ENCODE measurements at regions not wholly inside any gene's neighbourhood (a gene's known extent, or its start where the extent isn't known, plus 50 kb on each side); places are given as distances from the start of the nearest gene placed in this dataset.

DNA sequence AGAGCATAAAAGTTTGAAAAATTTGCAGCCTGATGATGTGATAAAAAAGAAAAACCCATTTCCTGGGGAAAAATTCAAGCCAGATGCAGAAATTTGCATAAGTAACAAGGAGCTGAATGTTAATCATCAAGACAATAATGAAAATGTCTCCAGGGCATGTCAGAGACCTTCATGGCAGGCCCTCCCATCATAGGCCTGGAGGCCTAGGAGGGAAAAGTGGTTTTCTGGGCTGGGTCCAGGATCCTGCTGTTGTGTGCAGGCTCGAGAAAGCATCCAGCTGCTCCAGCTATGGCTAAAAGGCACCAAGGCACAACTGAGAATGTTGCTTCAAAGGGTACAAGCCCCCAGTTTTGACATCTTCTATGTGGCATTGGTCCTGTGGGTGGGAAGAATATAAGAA lies 1014.0 kb downstream of the SI start:
- TF ChIP-seq CTCF (tag by site-specific recombination; IDR thresholded peaks at IDR 0.05) (no peak), ZNF394 (tag by site-specific recombination; IDR thresholded peaks at IDR 0.05; ENCODE audit: borderline replicate concordance) (no peak), ZBTB49 (tag by site-specific recombination; IDR thresholded peaks at IDR 0.05; ENCODE audit: low read depth) (no peak), ZNF10 (tag by site-specific recombination; IDR thresholded peaks at IDR 0.05) (no peak), PATZ1 (tag by site-specific recombination; IDR thresholded peaks at IDR 0.05) (no peak), REPIN1 (tag by site-specific recombination; IDR thresholded peaks at IDR 0.05; ENCODE audit: low read depth) (no peak), ZNF335 (tag by site-specific recombination; conservative IDR thresholded peaks at IDR 0.05) (no peak), ZNF692 (tag by site-specific recombination; IDR thresholded peaks at IDR 0.05) (no peak), PRDM10 (tag by site-specific recombination; IDR thresholded peaks at IDR 0.05) (no peak), ZNF660 (tag by site-specific recombination; IDR thresholded peaks at IDR 0.05) (no peak), ZNF548 (tag by site-specific recombination; IDR thresholded peaks at IDR 0.05) (no peak)
- TF ChIP-seq, protein P1, sequence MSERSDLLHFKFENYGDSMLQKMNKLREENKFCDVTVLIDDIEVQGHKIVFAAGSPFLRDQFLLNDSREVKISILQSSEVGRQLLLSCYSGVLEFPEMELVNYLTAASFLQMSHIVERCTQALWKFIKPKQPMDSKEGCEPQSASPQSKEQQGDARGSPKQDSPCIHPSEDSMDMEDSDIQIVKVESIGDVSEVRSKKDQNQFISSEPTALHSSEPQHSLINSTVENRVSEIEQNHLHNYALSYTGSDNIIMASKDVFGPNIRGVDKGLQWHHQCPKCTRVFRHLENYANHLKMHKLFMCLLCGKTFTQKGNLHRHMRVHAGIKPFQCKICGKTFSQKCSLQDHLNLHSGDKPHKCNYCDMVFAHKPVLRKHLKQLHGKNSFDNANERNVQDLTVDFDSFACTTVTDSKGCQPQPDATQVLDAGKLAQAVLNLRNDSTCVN (tag by site-specific recombination; optimal IDR thresholded peaks at IDR 0.05) = no peak

Data from HEK293 (cell line).